GM18502 (cell line): ENCODE measurements at regions not wholly inside any gene's neighbourhood (a gene's known extent, or its start where the extent isn't known, plus 50 kb on each side); places are given as distances from the start of the nearest gene placed in this dataset.
"Not testable (repeated sequence)": the region's sequence is repeated elsewhere in the genome, so short reads cannot be mapped to it uniquely, and the experiment has no call there.

Experiments
- ATAC-seq: cut with Tn5 transposase; IDR thresholded peaks from one replicate; pipeline ENCODE4 v1.9.1; 2021; ENCODE audit warnings: mild to moderate bottlenecking; ENCODE audit not compliant: unreplicated experiment, poor library complexity

GRCh38 chr16:7278636-7279035 lies 54.0 kb upstream of the RBFOX1 start:
- no peak for ATAC-seq

- ATAC-seq, result no peak
Measured at GRCh38 chr16:7272567-7273158, 60.0 kb upstream of the RBFOX1 start.

GRCh38 chr16:7271486-7271885 lies 61.2 kb upstream of the RBFOX1 start:
- no peak for ATAC-seq

GRCh38 chr16:7270823-7271222 lies 61.8 kb upstream of the RBFOX1 start:
- ATAC-seq, result no peak

GRCh38 chr16:7270006-7270405 lies 62.6 kb upstream of the RBFOX1 start:
- no peak for ATAC-seq

GRCh38 chr16:7268182-7268581 lies 64.5 kb upstream of the RBFOX1 start:
- no peak for ATAC-seq

GRCh38 chr16:7257016-7257415 lies 75.6 kb upstream of the RBFOX1 start:
- no peak for ATAC-seq

- ATAC-seq, result no peak
Measured at GRCh38 chr16:7246578-7246977, 86.1 kb upstream of the RBFOX1 start.

GRCh38 chr16:7239547-7239946 lies 93.1 kb upstream of the RBFOX1 start:
- no peak for ATAC-seq

GRCh38 chr16:7236824-7237410 lies 95.7 kb upstream of the RBFOX1 start:
- ATAC-seq, result no peak

- no peak for ATAC-seq
Measured at GRCh38 chr16:7233975-7234374, 98.7 kb upstream of the RBFOX1 start.

GRCh38 chr16:7231762-7232161 lies 100.9 kb upstream of the RBFOX1 start:
- ATAC-seq, result no peak

GRCh38 chr16:7229433-7230218 lies 103.0 kb upstream of the RBFOX1 start:
- not testable (repeated sequence) for ATAC-seq

- ATAC-seq, result no peak
Measured at GRCh38 chr16:7227229-7227721, 105.4 kb upstream of the RBFOX1 start.

- ATAC-seq, result no peak
Measured at GRCh38 chr16:7221157-7221556, 111.5 kb upstream of the RBFOX1 start.

- ATAC-seq, result no peak
Measured at GRCh38 chr16:7218936-7219335, 113.7 kb upstream of the RBFOX1 start.

GRCh38 chr16:7217797-7218196 lies 114.8 kb upstream of the RBFOX1 start:
- no peak for ATAC-seq

GRCh38 chr16:7216719-7217118 lies 115.9 kb upstream of the RBFOX1 start:
- ATAC-seq, result no peak

GRCh38 chr16:7211781-7212180 lies 120.9 kb upstream of the RBFOX1 start:
- no peak for ATAC-seq

- no peak for ATAC-seq
Measured at GRCh38 chr16:7209598-7209997, 123.0 kb upstream of the RBFOX1 start.

- ATAC-seq, result no peak
Measured at GRCh38 chr16:7206469-7206868, 126.2 kb upstream of the RBFOX1 start.

- ATAC-seq, result no peak
Measured at GRCh38 chr16:7200320-7200719, 132.3 kb upstream of the RBFOX1 start.
